ENCODE measurements at regions not wholly inside any gene's neighbourhood (a gene's known extent, or its start where the extent isn't known, plus 50 kb on each side); places are given as distances from the start of the nearest gene placed in this dataset.

GRCh38 chr9:135413086-135413375, 66.6 kb upstream of the PPP1R26 start:
- TF ChIP-seq ZNF384 (IDR thresholded peaks at IDR 0.05) = no peak
- TF ChIP-seq FOXA1 (IDR thresholded peaks at IDR 0.05) = no peak
- TF ChIP-seq FOXM1 (IDR thresholded peaks at IDR 0.05; ENCODE audit: borderline replicate concordance) = no peak
- no peak for TF ChIP-seq HDGF (IDR thresholded peaks at IDR 0.05; ENCODE audit: borderline replicate concordance)
- no peak for TF ChIP-seq FOXK2 (IDR thresholded peaks at IDR 0.05)

Measured in HEK293T (cell line).